ENCODE measurements at regions not wholly inside any gene's neighbourhood (a gene's known extent, or its start where the extent isn't known, plus 50 kb on each side); places are given as distances from the start of the nearest gene placed in this dataset.

- no peak for TF ChIP-seq CTCF (IDR thresholded peaks at IDR 0.05; ENCODE audit: insufficient read depth, low read length, poor library complexity, severe bottlenecking)
- no peak for TF ChIP-seq EZH2phosphoT487 (conservative IDR thresholded peaks at IDR 0.05; ENCODE audit: low read length)
These were observed 1058.1 kb downstream of the NSUN3 start for GRCh38 chr3:95120921-95121320.
